Natural killer cell (primary cell): ENCODE measurements at regions not wholly inside any gene's neighbourhood (a gene's known extent, or its start where the extent isn't known, plus 50 kb on each side); places are given as distances from the start of the nearest gene placed in this dataset.
"Not testable (repeated sequence)": the region's sequence is repeated elsewhere in the genome, so short reads cannot be mapped to it uniquely, and the experiment has no call there.

Experiments used
- ATAC-seq, 3 donors: fragments of 150-1000 bp in 2 of 3; fragments of 200-7000 bp in 1 of 3; cut with Tn5 transposase; 1 replicate in 1 of 3; 2 replicates in 2 of 3; pipeline ENCODE4 v1.10.0; 2021; ENCODE audit warnings: mild to moderate bottlenecking in 2 of 3, moderate library complexity in 2 of 3
- DNase-seq, 2 donors: peaks; one replicate each; pipeline versions ENCODE4 v3.0.0 to v3.0.0-alpha.2; 2013 to 2021; ENCODE audit warnings: mixed read lengths in 1 of 2
- H3K27ac ChIP-seq: one replicate; pipeline ENCODE4 v1.5.1; 2013; ENCODE audit warnings: mild to moderate bottlenecking, low read length
- H3K27me3 ChIP-seq: one replicate; pipeline ENCODE4 v1.6.1; 2013; ENCODE audit warnings: low read length; ENCODE audit not compliant: control insufficient read depth, insufficient read depth
- H3K36me3 ChIP-seq: one replicate; pipeline ENCODE4 v1.6.1; 2013; ENCODE audit warnings: low read length; ENCODE audit not compliant: control insufficient read depth, insufficient read depth
- H3K4me1 ChIP-seq: one replicate; pipeline ENCODE4 v1.6.1; 2013; ENCODE audit warnings: low read length; ENCODE audit not compliant: control insufficient read depth, insufficient read depth
- H3K4me3 ChIP-seq: one replicate; pipeline ENCODE4 v1.5.1; 2013; ENCODE audit warnings: low read length
- H3K9me3 ChIP-seq: one replicate; pipeline ENCODE4 v1.6.1; 2013; ENCODE audit warnings: low read length; ENCODE audit not compliant: control insufficient read depth, insufficient read depth
- H3K27ac Mint-ChIP-seq, 2 donors: one replicate each; pipeline ENCODE4 v1.8.0; 2022; ENCODE audit warnings: mild to moderate bottlenecking in 2 of 2, mixed read lengths in 2 of 2, moderate library complexity in 1 of 2
- H3K27me3 Mint-ChIP-seq, 2 donors: one replicate each; pipeline ENCODE4 v1.8.0; 2022; ENCODE audit warnings: low read depth in 2 of 2, mixed read lengths in 2 of 2
- H3K36me3 Mint-ChIP-seq: one replicate; pipeline ENCODE4 v1.8.0; 2022; ENCODE audit warnings: mixed read lengths
- H3K4me1 Mint-ChIP-seq, 2 donors: one replicate each; pipeline ENCODE4 v1.8.0; 2022; ENCODE audit warnings: mixed read lengths in 2 of 2
- H3K4me3 Mint-ChIP-seq: one replicate; pipeline ENCODE4 v1.8.0; 2022; ENCODE audit warnings: mild to moderate bottlenecking, moderate library complexity, mixed read lengths
- H3K9me3 Mint-ChIP-seq, 2 donors: one replicate each; pipeline ENCODE4 v1.8.0; 2022; ENCODE audit warnings: mixed read lengths in 2 of 2
- WGBS: methylation state at CpG from one replicate; pipeline ENCODE4 v1.1.7; 2013; ENCODE audit warnings: missing lambda C conversion rate; ENCODE audit not compliant: insufficient coverage; 5-methylcytosine and 5-hydroxymethylcytosine counted together
- intact Hi-C: fragments of 100-400 bp; cut with micrococcal nuclease; formaldehyde crosslinking; loops from one replicate; pipeline ENCODE4 v1.14.2; 2022
- TF ChIP-seq, protein P1 (sequence below): fragments of 200-600 bp; IDR thresholded peaks from one replicate; pipeline ENCODE4 v1.8.0; 2022; ENCODE audit warnings: antibody characterized with exemption

DNA sequence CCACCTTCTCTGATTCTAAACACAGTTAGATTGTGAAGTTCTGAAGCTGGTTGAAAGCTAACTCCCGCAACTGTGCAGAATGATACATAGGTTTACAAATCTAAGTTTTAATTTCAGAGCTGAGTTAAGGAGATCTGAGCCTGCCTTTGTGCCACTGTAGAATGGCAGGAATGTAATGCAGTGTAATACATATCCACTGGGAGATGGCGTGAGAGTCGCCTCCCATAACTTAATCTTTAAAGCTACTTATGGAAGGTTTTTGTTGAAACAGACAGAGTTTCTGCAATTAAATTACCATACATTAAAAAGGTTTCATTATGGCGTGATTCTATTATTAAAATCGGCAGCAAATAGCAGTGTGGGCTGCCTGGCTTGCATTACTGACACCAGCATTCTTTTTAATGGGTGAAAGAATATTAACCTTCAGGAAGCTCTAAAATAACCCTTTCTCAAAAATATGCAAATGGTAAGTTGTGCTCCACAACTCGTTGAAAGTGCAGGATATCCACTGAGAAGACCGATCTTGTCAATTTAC, 257.4 kb downstream of the OLFM4 start:
- intact Hi-C loops = no loop called here
- DNase-seq (no peak), ATAC-seq (no peak)
- H3K9me3 Mint-ChIP-seq = peaks cover under 1 to 2% of the 10 kb centered on the region in 2 donors
- H3K27me3 ChIP-seq = no peaks in the 10 kb centered on the region
- H3K9me3 ChIP-seq = no peaks in the 10 kb centered on the region
- H3K36me3 Mint-ChIP-seq = peaks cover 6% of the 10 kb centered on the region
- H3K27ac ChIP-seq = no peak overlapping the region
- H3K36me3 ChIP-seq = no peaks in the 10 kb centered on the region
- H3K4me1 ChIP-seq = no peaks in the 10 kb centered on the region
- H3K4me1 Mint-ChIP-seq = no peaks in the 10 kb centered on the region
- 78% methylated on average over 4 of the region's 7 CpGs for WGBS
- TF ChIP-seq, protein P1, sequence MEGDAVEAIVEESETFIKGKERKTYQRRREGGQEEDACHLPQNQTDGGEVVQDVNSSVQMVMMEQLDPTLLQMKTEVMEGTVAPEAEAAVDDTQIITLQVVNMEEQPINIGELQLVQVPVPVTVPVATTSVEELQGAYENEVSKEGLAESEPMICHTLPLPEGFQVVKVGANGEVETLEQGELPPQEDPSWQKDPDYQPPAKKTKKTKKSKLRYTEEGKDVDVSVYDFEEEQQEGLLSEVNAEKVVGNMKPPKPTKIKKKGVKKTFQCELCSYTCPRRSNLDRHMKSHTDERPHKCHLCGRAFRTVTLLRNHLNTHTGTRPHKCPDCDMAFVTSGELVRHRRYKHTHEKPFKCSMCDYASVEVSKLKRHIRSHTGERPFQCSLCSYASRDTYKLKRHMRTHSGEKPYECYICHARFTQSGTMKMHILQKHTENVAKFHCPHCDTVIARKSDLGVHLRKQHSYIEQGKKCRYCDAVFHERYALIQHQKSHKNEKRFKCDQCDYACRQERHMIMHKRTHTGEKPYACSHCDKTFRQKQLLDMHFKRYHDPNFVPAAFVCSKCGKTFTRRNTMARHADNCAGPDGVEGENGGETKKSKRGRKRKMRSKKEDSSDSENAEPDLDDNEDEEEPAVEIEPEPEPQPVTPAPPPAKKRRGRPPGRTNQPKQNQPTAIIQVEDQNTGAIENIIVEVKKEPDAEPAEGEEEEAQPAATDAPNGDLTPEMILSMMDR = no peak
- no peak overlapping the region for H3K27ac Mint-ChIP-seq
- H3K4me3 ChIP-seq = no peak overlapping the region
- H3K4me3 Mint-ChIP-seq = no peak overlapping the region
- peaks cover 0 to under 1% of the 10 kb centered on the region in 2 donors for H3K27me3 Mint-ChIP-seq

DNA sequence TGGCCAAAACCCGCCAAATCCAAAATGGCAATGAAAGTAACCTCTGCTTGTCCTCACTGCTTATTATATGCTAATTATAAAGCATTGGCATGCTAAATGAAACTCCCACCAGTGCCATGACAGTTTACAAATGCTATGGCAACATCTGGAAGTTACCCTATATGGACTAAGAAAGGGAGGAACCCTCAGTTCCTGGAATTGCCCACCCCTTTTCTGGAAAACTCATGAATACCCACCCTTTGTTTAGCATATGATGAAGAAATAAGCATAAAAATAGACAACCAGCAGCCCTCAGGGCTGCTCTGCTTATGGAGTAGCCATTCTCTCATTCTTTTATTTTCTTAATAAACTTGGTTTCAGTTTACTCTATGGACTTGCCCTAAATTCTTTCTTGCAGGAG, 269.8 kb downstream of the OLFM4 start:
- no peak overlapping the region for H3K27ac ChIP-seq
- H3K9me3 ChIP-seq = no peaks in the 10 kb centered on the region
- H3K4me1 ChIP-seq = no peaks in the 10 kb centered on the region
- H3K36me3 ChIP-seq = no peaks in the 10 kb centered on the region
- no peak overlapping the region for H3K4me3 ChIP-seq
- ATAC-seq (no peak), DNase-seq (no peak)
- H3K27me3 Mint-ChIP-seq = no peaks in the 10 kb centered on the region
- intact Hi-C loops = no loop called here
- H3K4me3 Mint-ChIP-seq = no peak overlapping the region
- TF ChIP-seq, protein P1 = no peak
- H3K36me3 Mint-ChIP-seq = no peaks in the 10 kb centered on the region
- no peaks in the 10 kb centered on the region for H3K4me1 Mint-ChIP-seq
- H3K9me3 Mint-ChIP-seq = peaks cover 0 to 6% of the 10 kb centered on the region in 2 donors
- H3K27me3 ChIP-seq = no peaks in the 10 kb centered on the region
- 100% methylated on average over 1 of the region's 1 CpG for WGBS
- no peak overlapping the region for H3K27ac Mint-ChIP-seq

DNA sequence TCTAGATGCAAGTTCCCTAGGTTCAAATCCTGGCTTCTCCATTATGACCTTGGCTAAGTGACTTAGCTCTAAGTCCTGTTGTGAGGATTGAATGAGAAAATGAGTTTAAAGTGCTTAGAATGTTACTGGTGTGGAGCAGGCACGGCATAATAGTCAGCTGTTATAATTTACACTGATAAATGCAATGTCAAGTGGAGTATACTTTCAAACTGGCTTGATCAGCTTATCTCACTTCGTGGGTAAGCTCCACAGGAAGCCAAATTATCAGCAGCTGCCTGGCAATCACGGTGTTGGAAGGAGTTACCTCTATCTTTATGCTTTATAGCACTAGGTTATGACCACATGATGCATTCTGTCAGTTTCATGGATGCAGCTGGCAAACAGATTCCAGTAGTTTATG, 272.8 kb downstream of the OLFM4 start:
- TF ChIP-seq, protein P1 = no peak
- H3K27me3 Mint-ChIP-seq = no peaks in the 10 kb centered on the region

DNA sequence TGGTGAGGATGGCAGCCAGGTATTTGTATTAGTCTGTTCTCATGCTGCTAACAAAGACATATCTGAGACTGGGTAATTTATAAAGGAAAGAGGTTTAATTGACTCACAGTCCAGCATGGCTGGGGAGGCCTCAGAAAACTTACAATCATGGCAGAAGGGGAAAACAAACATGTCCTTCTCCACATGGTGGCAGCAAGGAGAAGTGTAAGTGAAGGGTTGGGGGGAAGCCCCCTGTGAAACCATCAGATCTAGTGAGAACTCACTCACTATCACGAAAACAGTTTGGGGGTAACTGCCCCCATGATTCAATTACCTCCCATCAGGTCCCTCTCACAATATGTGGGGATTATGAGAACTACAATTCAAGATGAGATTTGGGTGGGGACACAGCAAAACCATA, 276.8 kb downstream of the OLFM4 start:
- no CpG with 5 or more reads among the region's 1 CpG for WGBS
- DNase-seq, H3K4me3 ChIP-seq, H3K27me3 ChIP-seq, H3K4me3 Mint-ChIP-seq, H3K9me3 ChIP-seq, ATAC-seq, H3K27me3 Mint-ChIP-seq, H3K4me1 Mint-ChIP-seq, H3K9me3 Mint-ChIP-seq, H3K27ac ChIP-seq, H3K4me1 ChIP-seq, H3K36me3 Mint-ChIP-seq, H3K27ac Mint-ChIP-seq, intact Hi-C loops, H3K36me3 ChIP-seq: not testable (repeated sequence)

More for the DNA sequence above, 272.8 kb downstream of the OLFM4 start:
- H3K36me3 ChIP-seq = no peaks in the 10 kb centered on the region
- no peaks in the 10 kb centered on the region for H3K9me3 ChIP-seq
- Mint-ChIP-seq H3K4me3 (no peak overlapping the region), H3K4me1 (no peaks in the 10 kb centered on the region), H3K36me3 (no peaks in the 10 kb centered on the region), H3K27ac (no peak overlapping the region), H3K9me3 (peaks cover 3 to 6% of the 10 kb centered on the region in 2 donors)
- intact Hi-C loops = no loop called here
- no peak overlapping the region for H3K4me3 ChIP-seq
- H3K4me1 ChIP-seq = no peaks in the 10 kb centered on the region
- 5% methylated on average over 3 of the region's 3 CpGs for WGBS
- no peaks in the 10 kb centered on the region for H3K27me3 ChIP-seq
- H3K27ac ChIP-seq = no peak overlapping the region
- DNase-seq = no peak
- ATAC-seq = no peak
